ENCODE measurements at regions not wholly inside any gene's neighbourhood (a gene's known extent, or its start where the extent isn't known, plus 50 kb on each side); places are given as distances from the start of the nearest gene placed in this dataset.

DNA sequence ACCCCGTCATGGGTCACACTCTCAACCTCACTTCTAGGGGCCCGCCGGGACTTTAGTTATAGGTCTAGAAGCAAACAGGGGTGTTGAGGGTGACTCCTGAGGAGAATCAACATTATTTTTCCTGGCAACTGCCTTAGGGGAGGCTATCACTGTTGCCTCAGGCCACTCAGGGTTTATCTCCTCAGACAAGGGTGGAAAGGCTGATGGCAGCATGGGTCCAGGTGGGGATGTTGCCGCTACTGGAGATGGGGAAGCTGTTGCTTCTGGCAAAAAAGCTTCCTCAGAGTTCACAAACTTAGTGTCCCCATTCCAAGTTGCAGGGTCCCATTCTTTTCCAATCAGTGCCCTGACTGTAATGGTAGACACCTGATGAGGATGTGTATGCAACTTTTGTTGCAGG, 467.4 kb upstream of the RGS6 start:
- no peak overlapping the region for H3K4me3 ChIP-seq
- no peak for ATAC-seq (ENCODE audit: insufficient number of reproducible peaks, low FRiP score, low read depth)

DNA sequence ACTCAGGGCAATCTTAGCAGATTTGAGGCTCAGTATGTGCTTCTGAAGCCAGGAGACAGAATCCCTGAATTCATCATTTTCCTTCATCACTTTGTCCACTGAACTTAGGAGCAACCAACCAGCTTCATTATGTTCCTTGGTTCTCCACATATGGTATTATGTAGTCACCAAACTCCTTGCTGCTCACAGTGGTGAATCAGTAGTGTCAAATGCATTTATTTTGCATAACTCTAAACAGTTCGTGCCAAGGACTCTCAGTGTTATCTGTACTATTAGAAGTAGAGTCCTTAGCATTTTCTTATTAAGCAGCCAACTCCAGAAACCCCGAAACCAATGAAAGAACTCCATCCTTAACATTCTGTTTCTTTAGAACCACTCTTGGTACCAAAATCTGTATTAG, 466.9 kb upstream of the RGS6 start:
- H3K4me1 ChIP-seq (ENCODE audit: control insufficient read depth in 1 of 2, low read depth in 2 of 2) = peaks cover 20 to 24% of the 10 kb centered on the region in 2 donors
- H3K36me3 ChIP-seq = no peaks in the 10 kb centered on the region

More for the DNA sequence above, 467.4 kb upstream of the RGS6 start:
- TF ChIP-seq, protein P1, sequence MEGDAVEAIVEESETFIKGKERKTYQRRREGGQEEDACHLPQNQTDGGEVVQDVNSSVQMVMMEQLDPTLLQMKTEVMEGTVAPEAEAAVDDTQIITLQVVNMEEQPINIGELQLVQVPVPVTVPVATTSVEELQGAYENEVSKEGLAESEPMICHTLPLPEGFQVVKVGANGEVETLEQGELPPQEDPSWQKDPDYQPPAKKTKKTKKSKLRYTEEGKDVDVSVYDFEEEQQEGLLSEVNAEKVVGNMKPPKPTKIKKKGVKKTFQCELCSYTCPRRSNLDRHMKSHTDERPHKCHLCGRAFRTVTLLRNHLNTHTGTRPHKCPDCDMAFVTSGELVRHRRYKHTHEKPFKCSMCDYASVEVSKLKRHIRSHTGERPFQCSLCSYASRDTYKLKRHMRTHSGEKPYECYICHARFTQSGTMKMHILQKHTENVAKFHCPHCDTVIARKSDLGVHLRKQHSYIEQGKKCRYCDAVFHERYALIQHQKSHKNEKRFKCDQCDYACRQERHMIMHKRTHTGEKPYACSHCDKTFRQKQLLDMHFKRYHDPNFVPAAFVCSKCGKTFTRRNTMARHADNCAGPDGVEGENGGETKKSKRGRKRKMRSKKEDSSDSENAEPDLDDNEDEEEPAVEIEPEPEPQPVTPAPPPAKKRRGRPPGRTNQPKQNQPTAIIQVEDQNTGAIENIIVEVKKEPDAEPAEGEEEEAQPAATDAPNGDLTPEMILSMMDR (IDR thresholded peaks at IDR 0.05) = no peak
- Histone ChIP-seq H3K27me3 (replicated peaks; ENCODE audit: insufficient read depth) (no peaks in the 10 kb centered on the region), H3K9me3 (peaks cover 5% of the 10 kb centered on the region), H3K27ac (no peak overlapping the region), H3K4me1 (ENCODE audit: control insufficient read depth in 1 of 2, low read depth in 2 of 2) (peaks cover 20 to 24% of the 10 kb centered on the region in 2 donors), H3K36me3 (no peaks in the 10 kb centered on the region)
- DNase-seq (ENCODE audit: low spot score) = no peak

DNA sequence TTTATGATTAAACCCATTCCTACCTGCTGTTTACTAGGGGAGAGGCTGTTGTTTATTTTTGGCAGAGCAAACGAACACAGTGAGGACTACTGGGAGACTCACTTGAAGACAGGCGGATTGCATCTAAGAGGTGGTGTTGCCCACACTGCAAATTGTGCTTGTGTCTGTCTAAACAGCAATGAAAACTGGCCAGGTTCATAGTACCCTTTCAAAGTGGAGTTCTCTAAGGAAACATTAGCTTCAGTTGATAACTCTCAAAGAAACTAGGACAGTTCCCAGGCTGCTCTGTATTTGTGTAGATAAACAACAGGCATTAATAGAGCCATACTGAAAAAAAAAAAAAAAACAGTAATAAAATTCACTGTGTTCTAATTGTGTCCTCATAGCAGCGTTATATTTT, 466.0 kb upstream of the RGS6 start:
- TF ChIP-seq, protein P1 (IDR thresholded peaks at IDR 0.05) = no peak
- no peak overlapping the region for H3K27ac ChIP-seq
- no peak overlapping the region for H3K4me3 ChIP-seq
- no peaks in the 10 kb centered on the region for H3K36me3 ChIP-seq
- H3K9me3 ChIP-seq = peaks cover 5% of the 10 kb centered on the region
- ATAC-seq (ENCODE audit: insufficient number of reproducible peaks, low FRiP score, low read depth) = no peak
- peaks cover 20 to 24% of the 10 kb centered on the region in 2 donors for H3K4me1 ChIP-seq (ENCODE audit: control insufficient read depth in 1 of 2, low read depth in 2 of 2)
- DNase-seq (ENCODE audit: low spot score) = no peak
- H3K27me3 ChIP-seq (replicated peaks; ENCODE audit: insufficient read depth) = no peaks in the 10 kb centered on the region

More for the DNA sequence above, 466.9 kb upstream of the RGS6 start:
- no peak overlapping the region for H3K4me3 ChIP-seq
- ATAC-seq (ENCODE audit: insufficient number of reproducible peaks, low FRiP score, low read depth) (no peak), DNase-seq (ENCODE audit: low spot score) (no peak)
- TF ChIP-seq, protein P1 (IDR thresholded peaks at IDR 0.05) = no peak
- H3K27ac ChIP-seq = no peak overlapping the region
- peaks cover 5% of the 10 kb centered on the region for H3K9me3 ChIP-seq
- H3K27me3 ChIP-seq (replicated peaks; ENCODE audit: insufficient read depth) = no peaks in the 10 kb centered on the region

DNA sequence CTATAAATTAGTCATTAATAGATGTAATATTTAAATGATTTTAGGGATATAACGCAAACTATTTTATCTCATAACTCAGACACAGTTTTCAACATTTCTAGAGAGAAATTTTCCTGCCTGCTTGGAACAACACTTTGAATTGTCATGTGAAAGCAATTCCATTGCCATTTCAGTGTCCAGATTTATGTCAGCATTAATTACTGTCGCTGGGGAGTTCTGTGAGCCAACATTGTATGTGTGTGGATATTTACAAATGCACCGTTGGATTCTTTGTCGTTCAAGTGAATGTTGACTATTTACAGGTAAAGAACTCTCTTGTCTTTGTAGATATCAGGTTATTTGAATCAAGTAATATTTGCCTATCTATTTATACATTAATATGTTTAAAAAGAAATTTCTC, 465.3 kb upstream of the RGS6 start:
- peaks cover 5% of the 10 kb centered on the region for H3K9me3 ChIP-seq
- no peak overlapping the region for H3K4me3 ChIP-seq
- TF ChIP-seq, protein P1 (IDR thresholded peaks at IDR 0.05) = no peak
- peaks cover 20 to 24% of the 10 kb centered on the region in 2 donors for H3K4me1 ChIP-seq (ENCODE audit: control insufficient read depth in 1 of 2, low read depth in 2 of 2)
- ATAC-seq (ENCODE audit: insufficient number of reproducible peaks, low FRiP score, low read depth) (no peak), DNase-seq (ENCODE audit: low spot score) (no peak)
- no peaks in the 10 kb centered on the region for H3K27me3 ChIP-seq (replicated peaks; ENCODE audit: insufficient read depth)
- no peak overlapping the region for H3K27ac ChIP-seq
- H3K36me3 ChIP-seq = no peaks in the 10 kb centered on the region

DNA sequence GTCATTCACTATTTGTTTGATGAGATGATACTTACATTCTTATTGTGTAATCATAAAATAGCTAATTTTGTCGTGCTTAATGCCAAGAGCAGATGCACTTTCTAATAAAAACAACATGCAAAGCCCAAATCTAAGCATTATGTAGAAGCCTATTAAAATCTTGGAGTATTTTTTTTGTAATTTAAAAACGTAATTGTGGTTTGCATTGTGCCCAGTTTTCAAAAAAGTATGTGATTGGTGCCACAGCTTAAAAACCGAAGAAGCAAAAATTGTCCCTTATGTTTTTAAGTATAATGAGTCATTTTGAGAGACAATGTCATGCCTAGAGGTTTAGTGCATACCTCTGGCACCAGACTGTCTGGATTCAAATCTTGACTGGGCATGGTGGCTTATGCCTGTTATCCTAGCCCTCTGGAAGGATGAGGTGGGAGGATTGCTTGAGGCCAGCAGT, 464.8 kb upstream of the RGS6 start:
- ATAC-seq (ENCODE audit: insufficient number of reproducible peaks, low FRiP score, low read depth) (no peak), DNase-seq (ENCODE audit: low spot score) (no peak)
- peaks cover 20 to 25% of the 10 kb centered on the region in 2 donors for H3K4me1 ChIP-seq (ENCODE audit: control insufficient read depth in 1 of 2, low read depth in 2 of 2)
- H3K27me3 ChIP-seq (replicated peaks; ENCODE audit: insufficient read depth) = no peaks in the 10 kb centered on the region
- H3K36me3 ChIP-seq = no peaks in the 10 kb centered on the region
- no peak overlapping the region for H3K4me3 ChIP-seq
- no peak overlapping the region for H3K27ac ChIP-seq
- TF ChIP-seq, protein P1 (IDR thresholded peaks at IDR 0.05) = no peak
- peaks cover 5% of the 10 kb centered on the region for H3K9me3 ChIP-seq
